HG02885 (cell line): ENCODE measurements at regions not wholly inside any gene's neighbourhood (a gene's known extent, or its start where the extent isn't known, plus 50 kb on each side); places are given as distances from the start of the nearest gene placed in this dataset.

Source experiments
- ATAC-seq: cut with Tn5 transposase; IDR thresholded peaks from one replicate; pipeline ENCODE4 v1.9.1; 2021; ENCODE audit warnings: mild to moderate bottlenecking; ENCODE audit not compliant: unreplicated experiment, poor library complexity

DNA sequence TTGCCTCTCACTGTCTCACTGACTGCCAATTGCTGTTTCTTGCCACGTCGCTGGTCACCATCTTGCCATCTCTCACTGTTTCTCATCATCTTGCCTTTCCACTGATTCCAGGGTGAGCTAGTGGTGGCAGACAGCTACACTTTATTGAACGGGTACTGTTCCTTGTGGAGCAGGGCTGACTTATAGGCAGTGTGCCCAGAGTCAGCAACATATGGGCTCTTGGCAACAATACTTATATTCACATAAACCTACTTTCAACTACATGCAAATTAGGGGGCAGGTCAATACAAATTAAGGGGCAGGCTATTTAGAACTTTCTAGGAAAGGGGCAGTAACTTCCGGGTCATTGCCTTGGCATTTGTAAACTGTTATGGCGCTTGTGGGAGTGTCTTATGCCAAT, 186.2 kb upstream of the SYNDIG1 start:
- ATAC-seq = no peak

DNA sequence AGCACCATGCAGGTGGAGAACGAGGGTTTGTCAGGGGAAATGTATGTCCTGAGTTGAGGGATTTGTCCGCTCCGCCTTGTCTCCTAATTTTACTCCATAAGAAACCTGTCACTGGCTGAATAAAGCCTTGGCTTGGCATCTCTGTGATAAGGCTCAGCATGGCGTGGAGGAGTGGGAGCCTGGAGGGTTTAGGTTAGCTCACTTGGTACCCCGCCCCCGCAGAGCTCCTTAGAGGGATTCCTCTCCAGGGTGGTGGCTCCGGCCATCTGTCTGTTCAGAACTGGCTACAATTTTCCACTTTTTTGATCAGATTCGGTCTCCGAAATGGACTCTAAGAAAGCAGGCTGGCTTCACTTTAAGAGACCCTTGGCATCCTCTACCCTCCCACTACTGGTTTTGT, 192.2 kb upstream of the SYNDIG1 start:
- ATAC-seq = no peak

DNA sequence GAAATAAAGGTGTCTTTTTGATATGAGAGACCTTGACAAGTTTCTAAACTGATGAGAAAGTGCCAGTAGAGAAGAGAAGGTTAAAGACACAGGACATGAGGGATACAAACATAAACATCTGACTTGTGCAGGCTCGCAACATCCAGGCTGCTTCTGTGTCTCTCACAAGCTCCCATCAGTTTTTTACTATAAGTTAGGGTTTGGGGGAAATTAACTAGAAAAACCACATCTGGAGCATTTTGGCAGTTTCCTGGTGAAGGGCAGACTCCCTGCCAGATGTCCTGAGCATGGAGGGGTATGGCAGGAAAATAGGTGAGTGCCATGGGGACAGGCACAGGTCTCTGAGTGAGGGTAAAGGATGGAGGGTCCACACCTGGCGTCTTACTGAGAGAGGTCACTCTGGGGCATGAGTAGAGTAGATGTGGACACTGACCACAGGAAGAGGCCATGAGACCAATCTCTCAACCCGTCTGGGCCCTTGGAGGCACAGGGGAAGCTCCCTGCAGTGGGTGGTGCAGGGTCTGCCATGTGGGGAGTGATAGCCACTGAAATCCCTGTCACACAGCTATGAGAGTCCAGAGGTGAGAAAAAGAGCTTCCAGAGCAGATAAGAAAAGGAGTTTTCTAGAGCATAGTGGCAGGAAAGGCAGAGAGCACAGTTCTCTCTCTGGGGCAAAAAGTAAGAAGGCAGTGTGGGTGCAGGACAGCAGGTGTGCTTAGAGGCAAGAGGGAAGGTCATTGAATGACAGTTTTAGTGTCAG, 193.3 kb upstream of the SYNDIG1 start:
- ATAC-seq = no peak

DNA sequence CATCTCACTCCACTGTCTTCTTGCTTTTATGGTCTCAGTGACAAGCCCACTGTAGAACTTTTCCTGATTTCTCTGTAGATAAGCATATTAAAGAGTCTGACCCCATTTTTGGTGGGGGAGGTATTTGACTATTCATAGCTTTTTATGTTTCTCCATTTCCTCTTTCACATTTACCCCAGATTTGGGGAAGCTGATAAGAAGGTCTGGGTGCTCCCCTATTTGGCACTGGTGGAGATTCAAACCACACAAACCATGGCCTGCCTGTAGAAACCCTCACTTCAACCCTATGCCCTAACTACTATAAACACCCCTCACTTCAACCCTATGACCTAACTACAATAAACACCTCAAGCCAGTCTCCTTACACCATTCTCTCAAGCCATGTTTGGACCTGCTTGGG, 196.2 kb upstream of the SYNDIG1 start:
- ATAC-seq = no peak

DNA sequence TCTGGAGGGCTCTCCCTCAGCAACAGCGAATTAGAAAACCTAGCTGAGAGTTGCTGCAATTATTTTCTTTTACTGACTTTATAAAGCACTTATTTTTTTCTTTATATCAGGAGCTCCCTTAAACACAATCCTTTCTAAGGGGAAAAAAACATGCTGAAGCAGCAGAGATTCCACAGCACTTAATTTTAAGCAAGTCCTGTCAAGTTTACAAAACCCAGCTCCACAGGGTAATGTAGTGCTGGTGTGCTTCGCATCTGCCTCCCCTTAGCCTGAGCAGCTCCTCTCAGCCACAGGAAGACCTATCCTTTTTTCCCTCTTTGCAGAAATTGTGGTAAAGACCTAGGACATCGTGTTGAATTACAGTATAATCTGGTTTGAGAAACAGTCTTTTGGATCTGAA, 208.1 kb upstream of the SYNDIG1 start:
- ATAC-seq = no peak

DNA sequence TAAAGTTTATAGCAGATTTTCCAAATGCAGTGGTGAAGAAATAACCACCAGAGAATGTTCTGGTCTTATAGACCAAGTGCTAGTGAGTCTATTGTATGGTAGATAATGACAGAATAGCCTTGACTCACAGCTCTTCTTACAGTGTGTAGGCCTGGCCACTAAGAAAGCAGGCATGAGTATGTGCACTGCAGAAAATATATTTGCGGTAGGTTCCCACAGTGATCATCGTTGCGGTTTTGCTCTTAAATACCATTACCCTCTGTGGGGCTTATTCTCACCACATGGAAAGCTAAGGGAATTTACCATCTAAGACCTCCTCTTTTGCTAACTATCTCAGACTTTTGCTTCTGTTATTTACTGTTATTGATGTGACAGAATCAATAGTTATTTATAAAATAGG, 212.3 kb upstream of the SYNDIG1 start:
- ATAC-seq = no peak

DNA sequence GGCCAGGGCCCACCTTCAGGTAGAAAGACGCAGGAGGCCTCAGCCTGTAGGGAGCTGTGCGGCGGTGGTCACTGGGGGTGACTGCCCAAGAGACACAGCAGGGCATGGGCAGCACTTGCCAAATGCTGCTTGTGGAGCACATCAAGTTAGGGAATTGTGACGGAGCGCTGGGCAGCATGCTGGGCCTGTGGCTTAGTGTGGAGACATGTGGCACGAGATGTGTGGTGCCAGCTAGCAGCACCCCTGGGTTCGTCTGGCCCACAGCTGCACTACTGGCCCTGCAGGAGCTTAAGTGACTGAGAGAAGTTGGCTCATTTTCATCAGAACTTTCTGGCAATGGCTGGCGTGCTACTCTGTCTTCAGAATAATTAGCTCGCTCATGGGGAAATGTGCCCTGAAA, 213.1 kb upstream of the SYNDIG1 start:
- no peak for ATAC-seq

DNA sequence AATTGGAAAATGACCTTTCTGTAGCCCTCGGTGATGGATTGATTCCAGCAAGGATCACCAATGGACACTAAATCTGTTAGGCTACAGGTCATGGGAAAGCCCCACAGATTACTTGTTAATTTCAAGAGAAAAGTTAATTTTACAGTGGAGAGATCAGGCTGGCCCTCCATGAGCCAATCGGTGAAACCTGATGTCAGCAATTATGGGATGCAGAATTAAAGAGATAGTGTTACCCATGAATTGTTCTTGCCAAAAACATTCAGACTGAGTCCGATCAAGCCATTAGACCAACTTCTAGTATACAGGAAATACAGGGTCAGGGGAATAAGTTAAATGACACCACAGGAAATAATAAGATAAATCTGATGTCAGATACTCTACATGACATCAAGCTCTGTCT, 214.9 kb upstream of the SYNDIG1 start:
- no peak for ATAC-seq

DNA sequence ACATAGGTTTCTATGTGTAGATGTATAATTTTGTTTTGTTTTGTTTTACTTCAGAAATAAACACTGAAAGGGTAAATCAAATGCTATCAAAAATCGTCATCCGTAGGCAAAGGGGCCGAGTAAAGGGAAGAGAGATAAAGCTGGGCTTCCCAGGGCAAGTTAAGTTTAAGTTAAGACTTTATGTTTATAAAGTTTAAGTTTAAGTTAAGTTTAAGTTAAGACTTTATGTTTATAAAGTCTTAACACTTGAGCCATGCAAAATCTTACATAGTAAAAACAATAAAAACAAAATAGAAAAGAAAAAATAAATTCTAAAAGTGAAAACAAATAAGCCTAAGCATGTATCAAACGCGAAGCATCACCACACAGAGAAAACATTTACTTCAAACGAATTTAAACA, 216.1 kb upstream of the SYNDIG1 start:
- no peak for ATAC-seq

DNA sequence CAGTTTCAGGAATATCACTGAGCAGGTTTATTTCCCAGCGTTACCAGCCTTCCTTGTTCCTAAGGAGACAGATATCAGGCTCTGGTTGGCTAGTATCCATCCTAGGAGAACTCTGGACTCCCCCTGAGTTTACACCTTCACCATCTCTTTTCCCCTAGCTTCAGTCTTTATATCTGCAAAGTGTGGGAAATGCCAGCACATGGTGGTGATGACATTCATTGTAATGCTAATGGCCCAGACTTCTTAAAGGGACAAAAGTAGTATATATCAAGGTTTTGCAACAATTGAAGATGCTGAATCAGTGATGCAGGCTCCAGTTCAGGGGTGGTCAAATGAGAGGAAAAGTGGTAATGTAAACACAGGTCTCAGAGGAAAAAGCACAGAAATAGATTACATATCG, 224.3 kb upstream of the SYNDIG1 start:
- ATAC-seq = no peak

DNA sequence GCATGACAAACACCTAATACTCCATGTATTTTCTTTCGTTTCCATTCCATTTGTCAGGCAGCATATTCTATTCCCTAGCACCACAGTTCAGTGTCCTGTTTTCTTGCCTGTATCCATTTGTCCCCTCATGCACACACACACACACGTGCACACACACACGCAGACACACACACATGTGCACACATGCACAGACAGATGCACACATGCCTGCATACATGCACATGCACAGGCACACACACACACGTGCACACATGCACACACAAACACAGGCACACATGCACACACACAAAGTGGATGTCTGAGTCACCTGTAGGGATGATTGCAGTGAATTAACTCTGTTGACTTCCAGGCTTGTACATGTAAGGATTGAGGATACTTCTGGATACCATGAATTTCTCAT, 226.7 kb upstream of the SYNDIG1 start:
- no peak for ATAC-seq

DNA sequence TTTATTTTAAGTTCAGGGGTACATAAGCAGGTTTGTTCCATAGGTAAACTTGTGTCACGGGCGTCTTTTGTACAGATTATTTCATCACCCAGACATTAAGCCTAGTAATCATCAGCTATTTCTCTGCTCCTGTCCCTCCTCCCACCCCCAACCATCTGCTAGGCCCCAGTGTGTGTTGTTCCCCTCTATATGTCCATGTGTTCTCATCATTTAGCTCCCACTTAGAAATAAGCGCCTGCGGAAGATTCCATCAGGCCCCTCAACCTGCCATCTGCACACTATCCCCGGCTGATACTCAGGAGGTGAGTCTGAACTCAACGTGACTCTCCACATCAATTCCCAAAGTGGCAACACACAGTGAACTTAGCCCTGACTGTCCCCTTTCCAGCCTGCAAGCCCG, 228.0 kb upstream of the SYNDIG1 start:
- ATAC-seq = no peak

DNA sequence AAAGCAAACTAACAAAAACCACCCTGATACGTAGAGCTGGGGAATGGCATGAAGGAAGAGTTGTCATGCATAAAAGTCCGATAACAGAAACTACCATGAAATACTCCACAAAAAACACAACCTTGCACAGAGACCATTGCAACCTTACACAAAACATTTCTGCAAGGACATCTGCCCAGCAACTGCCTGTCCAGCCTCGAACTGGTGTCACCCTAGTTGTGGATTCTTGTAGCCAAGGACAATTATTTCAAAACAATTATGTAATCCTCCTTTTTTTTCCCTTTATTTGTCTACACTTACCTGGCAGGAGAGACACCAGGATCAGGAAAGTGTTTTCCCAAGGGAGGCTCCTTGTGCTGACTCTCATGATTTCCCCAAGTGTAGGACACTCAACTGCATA, 232.5 kb upstream of the SYNDIG1 start:
- ATAC-seq = no peak

DNA sequence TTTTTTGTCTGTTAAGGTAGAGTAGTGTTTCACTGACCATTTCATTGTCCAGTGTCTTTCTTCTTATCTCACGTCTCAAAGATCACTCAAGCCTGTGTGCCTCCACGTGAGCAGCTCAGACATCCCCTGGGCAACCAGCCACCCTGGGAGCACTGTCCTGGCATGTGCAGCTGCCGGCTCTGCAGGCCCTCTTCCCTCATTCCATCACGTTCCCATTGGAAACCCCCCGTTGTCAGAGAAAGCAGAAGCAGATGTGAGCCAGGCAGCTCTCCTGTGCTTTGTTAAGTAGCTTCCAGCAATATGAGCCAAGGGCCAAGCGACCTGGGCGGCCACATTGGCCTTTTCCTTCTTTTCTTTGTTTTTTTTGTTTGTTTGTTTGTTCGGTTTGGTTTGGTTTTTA, 233.2 kb upstream of the SYNDIG1 start:
- ATAC-seq = no peak

DNA sequence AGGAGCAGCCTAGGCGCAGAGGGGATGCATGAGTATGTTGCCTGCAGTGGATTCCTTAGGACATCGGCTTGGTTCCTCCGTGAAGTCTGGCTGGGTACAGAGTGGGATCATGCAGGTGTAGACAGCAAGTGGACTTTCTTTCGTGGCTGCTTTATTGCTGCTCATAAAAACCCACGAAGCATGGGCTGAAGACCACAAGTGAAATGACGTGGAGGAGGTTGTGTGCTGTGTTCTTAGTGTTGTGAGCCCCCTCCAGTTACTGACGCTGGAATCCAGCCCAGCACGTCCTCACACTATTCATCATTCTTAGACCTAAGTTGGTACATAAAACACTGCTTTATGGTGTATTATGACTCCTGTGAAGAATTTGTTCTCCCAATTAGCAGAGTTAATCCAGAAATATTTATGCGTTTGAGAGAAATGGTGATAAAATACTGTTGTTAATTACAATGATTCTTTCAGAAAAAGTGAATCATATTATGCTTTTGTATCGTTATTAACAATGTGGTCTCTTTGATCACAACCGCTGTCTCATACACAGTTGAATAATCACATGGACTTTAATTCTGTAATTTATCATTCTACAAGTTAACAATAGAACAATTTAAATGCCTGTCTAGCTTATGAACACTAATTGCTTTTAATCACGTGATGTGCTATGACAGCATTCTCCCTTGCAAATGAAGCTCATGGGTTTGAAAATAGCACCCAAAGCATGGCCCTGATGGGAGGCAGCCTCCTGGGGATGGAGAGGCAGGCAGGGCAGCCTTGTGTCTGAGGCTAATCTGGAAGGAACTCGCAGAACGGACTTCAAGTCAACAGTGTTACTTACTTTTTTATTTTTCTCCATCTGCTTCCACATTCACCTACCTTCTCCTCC, 233.9 kb upstream of the SYNDIG1 start:
- ATAC-seq = no peak

DNA sequence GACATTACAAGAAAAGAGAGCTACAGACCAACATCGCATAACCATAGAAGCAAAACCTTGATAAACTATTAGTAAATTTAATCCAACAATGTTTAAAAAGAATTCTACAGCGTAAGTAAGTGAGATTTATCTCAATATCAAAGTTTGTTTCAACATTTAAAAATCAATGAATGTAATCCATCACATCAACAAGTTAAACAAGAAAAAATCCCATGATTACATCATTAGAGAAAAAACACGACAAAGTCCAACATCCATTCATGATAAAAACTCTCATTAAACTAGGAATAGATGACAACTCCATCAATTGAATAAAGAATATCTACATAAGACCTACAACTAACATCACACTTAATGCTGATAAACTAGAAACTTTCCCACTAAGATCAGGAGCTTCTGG, 239.0 kb upstream of the GGTLC1 start:
- ATAC-seq = no peak

DNA sequence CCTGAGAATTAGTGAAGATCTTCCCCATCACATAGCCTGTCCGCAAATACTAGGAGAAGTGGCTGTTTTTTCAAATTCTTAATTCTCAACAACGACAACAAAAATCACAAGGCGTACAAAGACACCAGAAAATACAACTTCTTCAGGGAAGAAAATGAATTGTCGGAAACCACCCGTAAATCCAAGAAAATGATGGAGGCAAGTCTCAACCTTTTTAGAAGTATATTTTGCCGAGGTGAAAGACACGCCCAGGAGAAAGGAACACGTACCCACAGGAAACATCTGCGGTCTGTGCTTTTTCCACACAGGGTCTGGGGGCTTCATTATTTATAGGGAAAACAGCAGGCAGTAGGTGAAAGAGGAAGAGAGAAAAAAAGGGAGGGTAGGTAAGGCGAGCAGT, 223.9 kb upstream of the GGTLC1 start:
- no peak for ATAC-seq

DNA sequence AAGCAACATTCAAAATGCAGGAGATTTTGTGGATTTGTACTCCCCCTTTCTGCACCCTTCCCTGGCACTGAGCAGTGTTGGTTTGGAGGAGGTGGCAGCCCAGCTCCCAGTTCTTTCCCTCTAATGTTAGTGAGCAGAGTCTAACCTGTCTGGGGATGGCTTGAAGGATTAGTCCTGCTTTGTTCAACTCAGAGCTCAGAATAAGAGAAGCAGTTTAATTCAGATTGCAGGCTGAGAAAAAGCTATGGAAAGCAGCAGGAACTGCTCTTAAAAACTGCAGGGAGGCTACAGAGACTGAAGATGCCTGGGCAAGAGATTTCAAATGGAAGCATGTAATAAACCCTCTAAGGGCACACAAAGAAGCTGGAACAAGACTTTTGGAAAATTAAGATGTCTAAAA, 223.4 kb upstream of the GGTLC1 start:
- ATAC-seq = no peak

DNA sequence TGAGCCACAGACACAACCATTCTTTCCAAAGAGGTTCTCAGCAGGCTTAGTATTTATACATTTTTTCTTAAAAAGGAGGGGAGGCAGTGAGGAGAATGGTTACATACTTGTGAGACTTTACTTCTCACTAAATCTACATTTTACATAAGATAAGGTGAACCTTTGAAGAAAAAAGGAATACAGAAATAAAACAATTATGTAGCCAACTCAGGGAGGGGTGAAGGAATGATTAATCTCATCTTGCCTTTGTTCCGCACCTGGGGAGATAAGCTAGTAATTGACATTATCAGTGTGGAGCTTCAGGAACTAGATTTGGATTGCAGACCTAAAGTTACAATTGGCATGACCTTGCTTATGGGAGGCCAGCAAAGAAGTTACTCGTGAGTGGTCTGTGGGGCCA, 221.8 kb upstream of the GGTLC1 start:
- no peak for ATAC-seq

DNA sequence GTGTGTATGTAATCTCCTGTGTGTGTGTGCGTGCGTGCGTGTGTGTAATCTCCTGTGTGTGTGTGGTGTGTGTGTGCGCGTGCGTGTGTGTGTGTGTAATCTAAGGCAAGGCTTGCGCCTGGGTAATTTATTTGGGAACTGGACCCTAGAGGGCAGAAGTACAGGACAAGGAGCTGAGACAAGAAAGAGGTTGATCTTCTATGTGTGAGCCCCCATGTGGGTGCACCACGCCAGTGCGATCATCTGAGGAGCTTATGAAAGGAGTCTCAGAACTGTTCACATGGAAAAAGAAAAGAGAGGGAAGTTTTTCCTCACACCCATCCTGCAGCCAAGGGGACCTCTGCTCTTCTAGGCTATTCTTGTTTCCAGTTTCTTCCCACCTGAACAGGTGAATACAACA, 220.1 kb upstream of the GGTLC1 start:
- no peak for ATAC-seq

DNA sequence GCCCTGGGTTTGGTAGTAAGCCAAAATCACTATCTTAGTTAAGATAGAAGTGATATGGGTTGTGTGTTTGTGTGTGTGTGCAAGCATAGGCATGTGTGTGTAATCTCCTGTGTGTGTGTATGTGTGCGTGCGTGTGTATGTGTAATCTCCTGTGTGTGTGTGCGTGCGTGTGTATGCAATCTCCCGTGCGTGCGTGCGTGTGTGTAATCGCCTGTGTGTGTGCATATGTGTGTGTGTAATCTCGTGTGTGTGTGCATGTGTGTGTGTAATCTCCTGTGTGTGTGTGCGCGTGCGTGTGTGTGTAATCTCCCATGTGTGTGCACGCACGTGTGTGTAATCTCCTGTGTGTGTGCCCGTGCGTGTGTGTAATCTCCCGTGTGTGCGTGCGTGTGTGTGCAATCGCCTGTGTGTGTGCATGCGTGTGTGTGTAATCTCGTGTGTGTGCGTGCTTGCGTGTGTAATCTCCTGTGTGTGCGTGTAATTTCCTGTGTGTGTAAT, 219.3 kb upstream of the GGTLC1 start:
- ATAC-seq = no peak

DNA sequence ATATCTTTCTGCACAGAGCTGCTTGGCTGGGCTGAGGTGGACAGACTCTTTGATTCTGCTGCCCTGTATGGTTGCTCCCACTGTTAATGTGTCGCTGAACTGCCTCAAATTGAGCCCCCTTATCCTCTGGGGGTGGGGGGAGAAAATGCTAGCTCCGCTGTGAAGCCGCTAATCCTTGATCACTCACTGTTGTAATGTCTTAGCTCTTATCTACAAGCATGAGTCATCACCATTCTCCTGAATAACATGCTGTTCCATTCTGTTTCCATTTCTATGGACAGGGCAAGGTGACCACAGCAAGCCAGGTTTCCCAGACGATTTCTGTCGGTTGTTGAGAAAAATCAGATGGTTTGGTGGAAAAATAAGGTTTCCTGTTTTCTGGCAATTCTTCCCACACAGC, 218.4 kb upstream of the GGTLC1 start:
- no peak for ATAC-seq
